Duodenal mucosa (tissue), 2 donors: ENCODE measurements at regions not wholly inside any gene's neighbourhood (a gene's known extent, or its start where the extent isn't known, plus 50 kb on each side); places are given as distances from the start of the nearest gene placed in this dataset.

Experiments
- H3K27ac ChIP-seq: one replicate; pipeline ENCODE4 v1.7.0; 2013; ENCODE audit warnings: low read depth, low read length
- H3K27me3 ChIP-seq, 2 donors: one replicate each; pipeline ENCODE4 v1.7.0; 2013; ENCODE audit warnings: low read length in 2 of 2, control low read depth in 1 of 2; ENCODE audit not compliant: insufficient read depth in 2 of 2, control insufficient read depth in 1 of 2
- H3K36me3 ChIP-seq, 2 donors: one replicate each; pipeline ENCODE4 v1.7.0; 2013; ENCODE audit warnings: low read length in 2 of 2, control low read depth in 1 of 2; ENCODE audit not compliant: insufficient read depth in 2 of 2, control insufficient read depth in 1 of 2
- H3K4me1 ChIP-seq, 2 donors: one replicate each; pipeline ENCODE4 v1.7.0; 2013; ENCODE audit warnings: low read length in 2 of 2, control low read depth in 1 of 2; ENCODE audit not compliant: insufficient read depth in 2 of 2, control insufficient read depth in 1 of 2
- H3K4me3 ChIP-seq, 2 donors: one replicate each; pipeline ENCODE4 v1.7.0; 2013; ENCODE audit warnings: low read length in 2 of 2, low read depth in 1 of 2
- H3K9ac ChIP-seq, 2 donors: one replicate each; pipeline ENCODE4 v1.7.0; 2013; ENCODE audit warnings: low read length in 2 of 2, low read depth in 1 of 2
- H3K9me3 ChIP-seq, 2 donors: one replicate each; pipeline ENCODE4 v1.7.0; 2013; ENCODE audit warnings: low read length in 2 of 2, control low read depth in 1 of 2; ENCODE audit not compliant: control insufficient read depth in 1 of 2

GRCh38 chr15:97730315-97730714 is 230.2 kb upstream of the ARRDC4 start:
- Histone ChIP-seq H3K27ac (no peak overlapping the region), H3K9ac (no peak overlapping the region), H3K4me1 (no peaks in the 10 kb centered on the region), H3K36me3 (no peaks in the 10 kb centered on the region), H3K9me3 (no peaks in the 10 kb centered on the region), H3K4me3 (no peak overlapping the region), H3K27me3 (no peaks in the 10 kb centered on the region)

- H3K27ac ChIP-seq = no peak overlapping the region
- H3K9me3 ChIP-seq = no peaks in the 10 kb centered on the region
- H3K4me3 ChIP-seq = no peak overlapping the region
- H3K4me1 ChIP-seq = no peaks in the 10 kb centered on the region
- H3K27me3 ChIP-seq = no peaks in the 10 kb centered on the region
- no peak overlapping the region for H3K9ac ChIP-seq
- no peaks in the 10 kb centered on the region for H3K36me3 ChIP-seq
Observed at GRCh38 chr15:97731859-97732258, 228.6 kb upstream of the ARRDC4 start.

DNA sequence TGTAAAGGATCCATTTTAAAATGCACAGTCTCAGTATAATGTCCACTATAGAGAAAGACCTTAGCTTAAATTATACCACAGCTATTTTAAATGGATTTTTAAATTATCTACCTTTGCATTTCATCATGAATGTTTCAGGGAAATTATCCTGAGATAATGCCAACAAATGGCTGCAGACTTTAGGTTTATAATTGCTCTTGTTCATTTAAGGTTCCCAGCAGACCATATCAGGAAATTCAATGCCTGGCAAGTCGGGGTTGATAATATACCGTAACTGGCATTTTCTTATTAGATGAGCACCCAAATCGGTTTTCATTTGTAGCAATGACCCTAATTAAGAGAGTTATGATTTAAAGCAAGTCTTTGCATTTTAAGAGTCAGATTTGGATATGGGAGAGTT is 227.1 kb upstream of the ARRDC4 start:
- no peaks in the 10 kb centered on the region for H3K9me3 ChIP-seq
- no peak overlapping the region for H3K4me3 ChIP-seq

GRCh38 chr15:97736748-97737147 is 223.8 kb upstream of the ARRDC4 start:
- H3K9me3 ChIP-seq = no peaks in the 10 kb centered on the region
- no peaks in the 10 kb centered on the region for H3K4me1 ChIP-seq
- no peak overlapping the region for H3K4me3 ChIP-seq
- H3K27me3 ChIP-seq = no peaks in the 10 kb centered on the region
- H3K9ac ChIP-seq = no peak overlapping the region
- H3K36me3 ChIP-seq = no peaks in the 10 kb centered on the region
- H3K27ac ChIP-seq = no peak overlapping the region

More for the DNA sequence above, 227.1 kb upstream of the ARRDC4 start:
- no peaks in the 10 kb centered on the region for H3K36me3 ChIP-seq
- no peak overlapping the region for H3K27ac ChIP-seq
- H3K27me3 ChIP-seq = no peaks in the 10 kb centered on the region
- no peaks in the 10 kb centered on the region for H3K4me1 ChIP-seq
- H3K9ac ChIP-seq = no peak overlapping the region

GRCh38 chr15:97745481-97746071 is 214.9 kb upstream of the ARRDC4 start:
- no peak overlapping the region for H3K9ac ChIP-seq
- no peaks in the 10 kb centered on the region for H3K9me3 ChIP-seq
- no peaks in the 10 kb centered on the region for H3K36me3 ChIP-seq
- H3K27me3 ChIP-seq = no peaks in the 10 kb centered on the region
- H3K4me3 ChIP-seq = no peak overlapping the region
- H3K27ac ChIP-seq = no peak overlapping the region
- H3K4me1 ChIP-seq = no peaks in the 10 kb centered on the region

GRCh38 chr15:97747342-97747741 is 213.2 kb upstream of the ARRDC4 start:
- Histone ChIP-seq H3K36me3 (no peaks in the 10 kb centered on the region), H3K4me1 (no peaks in the 10 kb centered on the region), H3K27ac (no peak overlapping the region), H3K27me3 (no peaks in the 10 kb centered on the region), H3K4me3 (no peak overlapping the region), H3K9me3 (no peaks in the 10 kb centered on the region), H3K9ac (no peak overlapping the region)

DNA sequence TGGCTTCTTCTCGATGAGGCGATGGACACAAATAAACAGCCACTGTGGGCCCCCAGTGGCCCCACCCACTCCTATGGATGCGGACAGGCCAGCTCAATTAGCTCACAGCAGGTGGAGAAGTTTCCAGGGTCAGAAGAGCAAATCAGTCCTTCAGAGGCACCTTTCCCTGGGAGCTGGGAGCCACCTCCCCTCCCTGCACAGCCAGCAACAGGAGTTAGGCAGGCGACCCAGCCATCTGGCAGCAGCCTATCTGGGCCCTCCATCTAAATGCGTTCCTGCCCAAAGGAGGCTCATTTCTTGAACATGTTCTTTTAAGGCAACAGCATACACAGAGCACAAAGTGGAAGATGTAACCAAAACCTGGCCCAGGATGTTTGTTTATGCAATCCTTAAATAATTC is 211.9 kb upstream of the ARRDC4 start:
- Histone ChIP-seq H3K9me3 (no peaks in the 10 kb centered on the region), H3K27me3 (no peaks in the 10 kb centered on the region), H3K9ac (no peak overlapping the region), H3K4me3 (no peak overlapping the region), H3K36me3 (no peaks in the 10 kb centered on the region), H3K4me1 (no peaks in the 10 kb centered on the region), H3K27ac (no peak overlapping the region)

- no peak overlapping the region for H3K4me3 ChIP-seq
- no peak overlapping the region for H3K9ac ChIP-seq
Observed at GRCh38 chr15:97750060-97750459, 210.4 kb upstream of the ARRDC4 start.

DNA sequence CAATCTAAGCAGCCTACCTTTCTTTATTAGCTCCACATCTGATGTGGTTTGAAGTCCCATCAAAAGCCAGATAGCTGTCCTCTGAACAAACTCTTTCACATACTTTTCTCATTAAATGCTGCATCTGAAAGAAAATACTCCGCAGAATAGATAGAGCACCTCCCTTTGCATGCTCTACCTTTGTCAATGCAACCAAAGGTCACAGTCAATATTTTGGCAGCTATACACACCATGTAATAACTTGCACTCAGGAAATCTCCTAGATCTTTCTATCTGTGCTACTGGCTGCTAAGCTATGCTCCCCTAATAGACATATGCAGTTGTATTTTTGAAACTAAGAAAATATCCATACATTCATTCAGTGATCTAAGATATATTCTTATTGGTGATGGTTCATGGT is 204.8 kb upstream of the ARRDC4 start:
- Histone ChIP-seq H3K9me3 (no peaks in the 10 kb centered on the region), H3K27me3 (no peaks in the 10 kb centered on the region), H3K4me3 (no peak overlapping the region), H3K36me3 (no peaks in the 10 kb centered on the region), H3K4me1 (no peaks in the 10 kb centered on the region), H3K9ac (no peak overlapping the region), H3K27ac (no peak overlapping the region)

More at GRCh38 chr15:97750060-97750459, 210.4 kb upstream of the ARRDC4 start:
- Histone ChIP-seq H3K27ac (no peak overlapping the region), H3K36me3 (no peaks in the 10 kb centered on the region), H3K9me3 (no peaks in the 10 kb centered on the region), H3K4me1 (no peaks in the 10 kb centered on the region), H3K27me3 (no peaks in the 10 kb centered on the region)

DNA sequence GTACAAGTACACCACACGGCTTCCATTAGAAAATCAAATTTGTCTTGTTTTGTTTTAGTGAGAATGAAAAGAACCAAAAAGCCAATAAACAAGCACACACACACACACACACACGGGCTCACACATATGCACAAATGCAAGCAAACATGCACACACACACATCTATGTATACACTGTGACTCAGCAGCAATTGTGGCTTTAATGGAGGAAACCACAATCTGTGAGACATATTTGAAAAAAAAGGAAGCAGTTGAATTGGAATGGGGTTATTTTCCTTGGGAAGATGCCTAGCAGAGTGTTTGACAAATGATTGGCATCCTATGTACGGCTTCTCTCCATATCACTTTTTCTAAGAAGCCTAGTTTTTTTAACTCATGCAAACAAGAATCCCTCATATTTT is 201.1 kb upstream of the ARRDC4 start:
- Histone ChIP-seq H3K4me1 (no peaks in the 10 kb centered on the region), H3K27ac (no peak overlapping the region), H3K36me3 (no peaks in the 10 kb centered on the region), H3K27me3 (no peaks in the 10 kb centered on the region), H3K9me3 (no peaks in the 10 kb centered on the region), H3K9ac (no peak overlapping the region), H3K4me3 (no peak overlapping the region)

GRCh38 chr15:97761110-97761509 is 199.4 kb upstream of the ARRDC4 start:
- Histone ChIP-seq H3K36me3 (no peaks in the 10 kb centered on the region), H3K27me3 (no peaks in the 10 kb centered on the region), H3K27ac (no peak overlapping the region), H3K4me1 (no peaks in the 10 kb centered on the region), H3K9me3 (no peaks in the 10 kb centered on the region), H3K4me3 (no peak overlapping the region), H3K9ac (no peak overlapping the region)
